Urothelium cell line (cell line): ENCODE measurements at regions not wholly inside any gene's neighbourhood (a gene's known extent, or its start where the extent isn't known, plus 50 kb on each side); places are given as distances from the start of the nearest gene placed in this dataset.

ENCODE experiments used
- DNase-seq: peaks from one replicate; pipeline ENCODE4 v3.0.0; 2011; ENCODE audit warnings: low spot score, mixed read lengths
- FAIRE-seq: peaks from 2 replicates; lab custom pipeline; 2011; peaks lifted over from hg19 to GRCh38; lab: Jason Lieb, UNC

DNA sequence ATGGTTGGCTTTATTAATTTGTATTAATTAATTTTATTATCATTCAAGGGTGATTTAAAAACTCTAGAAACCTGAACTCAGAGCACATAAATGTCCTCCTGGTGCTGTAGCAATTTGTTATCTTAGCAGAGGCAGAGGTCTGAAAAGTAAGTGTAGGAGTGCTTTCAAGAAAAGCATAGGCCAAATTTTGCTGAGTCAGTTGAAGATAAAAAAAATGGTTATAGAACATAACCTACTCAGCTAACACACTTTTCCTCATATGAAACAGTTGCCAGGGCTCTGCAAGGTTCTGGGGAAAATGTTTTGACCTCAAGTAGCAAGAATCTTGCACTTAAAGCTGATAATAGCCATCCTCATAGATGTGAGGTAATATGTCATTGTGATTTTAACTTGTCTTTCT, 53.5 kb upstream of the CHODL start:
- DNase-seq (no peak), FAIRE-seq (no peak)

DNA sequence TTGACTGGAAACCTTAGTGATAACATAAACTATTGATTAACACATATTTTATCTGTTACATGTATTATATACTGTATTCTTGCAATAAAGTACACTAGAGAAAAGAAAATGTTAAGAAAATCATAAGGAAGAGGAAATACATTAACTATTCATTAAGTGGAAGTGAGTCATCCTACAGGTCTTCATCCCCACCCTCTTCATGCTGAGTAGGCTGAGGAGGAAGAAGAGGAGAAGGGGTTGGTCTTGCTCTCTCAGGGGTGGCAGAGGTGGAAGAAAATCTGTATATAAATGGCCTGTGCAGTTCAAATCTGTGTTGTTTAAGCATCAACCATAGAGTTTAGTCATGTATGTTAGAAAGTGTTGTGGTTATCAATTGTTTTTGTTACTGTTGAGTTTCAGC, 66.1 kb upstream of the CHODL start:
- no peak for FAIRE-seq
- no peak for DNase-seq

DNA sequence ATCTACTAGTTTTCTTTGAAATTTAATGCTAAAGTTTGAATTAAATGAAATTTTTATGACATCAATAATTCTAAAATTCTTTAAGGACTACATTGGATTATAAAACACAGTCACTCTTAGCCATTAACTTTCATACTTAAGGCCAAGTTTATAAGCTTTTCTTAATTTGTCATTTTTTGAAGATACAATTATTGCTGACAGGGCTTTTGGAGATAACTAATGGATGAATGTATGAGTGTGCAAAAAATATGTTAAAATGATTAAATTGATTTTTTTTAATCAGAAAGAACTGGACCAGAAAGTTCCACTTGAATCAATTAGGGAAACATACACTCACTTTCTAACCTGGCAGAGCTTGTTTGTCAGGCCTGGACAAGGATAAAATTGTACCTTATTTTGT, 70.3 kb upstream of the CHODL start:
- FAIRE-seq (no peak), DNase-seq (no peak)

DNA sequence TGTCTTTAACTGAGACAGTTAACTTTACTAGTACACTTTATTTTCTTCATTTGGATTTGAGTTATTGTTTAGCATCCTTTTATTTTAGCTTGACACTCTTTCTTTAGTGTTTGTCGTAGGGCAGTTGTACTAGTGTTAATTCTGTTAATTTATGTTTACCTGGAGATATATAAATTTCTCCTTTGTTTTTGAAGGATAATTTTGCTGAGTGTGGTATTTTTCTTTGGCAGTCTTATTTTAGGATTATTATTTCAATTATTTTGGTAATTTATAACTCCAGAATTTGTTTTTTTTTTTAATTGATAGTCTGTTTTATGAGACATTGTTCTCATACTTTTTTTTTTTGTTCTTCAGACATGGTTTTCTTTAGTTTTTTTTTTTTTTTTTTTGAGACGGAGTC, 73.8 kb upstream of the CHODL start:
- DNase-seq = no peak
- FAIRE-seq = no peak

DNA sequence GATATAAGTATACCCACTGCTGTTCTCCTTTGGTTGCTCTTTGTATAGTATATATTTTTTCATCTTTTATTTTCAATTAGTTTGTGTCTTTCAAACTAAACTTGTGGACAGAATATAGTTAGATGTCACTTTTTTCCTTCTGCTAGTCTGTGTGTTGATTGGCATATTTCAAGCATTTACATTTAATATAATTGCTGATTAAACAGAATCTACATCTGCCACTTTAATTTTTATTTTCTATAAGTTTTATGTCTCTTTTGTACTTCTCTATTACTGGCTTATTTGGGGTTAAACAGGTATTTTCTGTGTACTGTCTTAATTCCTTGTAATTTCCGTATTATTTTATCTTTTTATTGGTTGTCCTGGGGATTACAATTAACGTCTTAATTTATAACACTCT, 74.4 kb upstream of the CHODL start:
- FAIRE-seq = no peak

DNA sequence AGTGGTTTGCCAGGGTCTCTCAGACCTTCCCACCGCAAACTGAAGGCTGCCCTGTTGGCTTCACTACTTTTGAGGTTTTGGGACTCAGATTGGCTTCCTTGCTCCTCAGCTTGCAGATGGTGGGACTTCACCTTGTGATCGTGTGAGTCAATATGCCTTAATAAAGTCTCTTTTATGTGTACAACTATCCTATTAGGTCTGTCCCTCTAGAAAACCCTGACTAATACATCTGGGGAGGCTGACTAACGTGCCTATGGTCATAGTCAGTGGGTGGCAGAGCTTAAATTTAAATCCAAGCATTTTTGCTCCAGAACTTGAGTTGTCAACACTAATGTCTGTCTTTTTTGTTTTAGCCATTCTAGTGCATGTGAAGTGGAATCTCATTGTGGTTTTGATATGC, 76.5 kb upstream of the CHODL start:
- no peak for DNase-seq
- no peak for FAIRE-seq

More for the DNA sequence above, 74.4 kb upstream of the CHODL start:
- no peak for DNase-seq

DNA sequence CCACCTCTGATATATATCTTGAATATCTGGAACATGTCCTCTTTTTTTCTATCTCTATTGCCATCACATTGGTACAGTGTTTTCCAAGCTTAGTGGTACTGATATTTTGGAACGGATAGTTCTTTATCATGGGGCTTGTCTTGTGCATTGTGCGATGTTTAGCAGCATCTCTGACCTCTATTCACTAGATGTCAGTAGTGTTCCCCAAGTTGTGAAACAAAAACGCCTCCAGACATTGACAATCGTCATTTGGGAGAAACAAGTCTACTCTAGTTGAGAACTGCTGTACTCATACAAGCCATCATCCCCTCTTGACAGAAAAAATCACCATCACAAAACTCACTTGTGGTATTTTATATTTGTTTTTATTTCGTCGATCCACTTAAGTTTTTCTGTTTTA, 79.7 kb upstream of the CHODL start:
- FAIRE-seq (no peak), DNase-seq (peak; percentile 17)

DNA sequence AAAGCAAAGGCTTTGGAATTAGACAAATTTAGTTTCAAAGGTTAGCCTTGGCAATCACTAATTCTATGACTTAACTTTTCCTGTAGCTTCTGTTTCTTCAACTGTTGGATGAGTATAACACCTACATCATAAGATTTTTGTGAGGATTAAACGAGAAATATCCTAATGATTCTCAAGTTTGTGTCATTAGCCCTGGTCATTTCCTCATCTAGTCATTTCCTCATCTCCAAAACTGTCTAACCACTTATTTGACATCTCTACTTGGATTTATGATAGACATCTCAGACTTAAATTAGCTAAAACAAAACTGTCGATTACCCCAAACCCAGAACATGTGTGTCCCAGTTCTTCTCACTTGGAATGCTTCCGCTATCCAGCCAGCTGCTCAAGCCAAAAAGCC, 80.2 kb upstream of the CHODL start:
- DNase-seq (no peak), FAIRE-seq (no peak)

DNA sequence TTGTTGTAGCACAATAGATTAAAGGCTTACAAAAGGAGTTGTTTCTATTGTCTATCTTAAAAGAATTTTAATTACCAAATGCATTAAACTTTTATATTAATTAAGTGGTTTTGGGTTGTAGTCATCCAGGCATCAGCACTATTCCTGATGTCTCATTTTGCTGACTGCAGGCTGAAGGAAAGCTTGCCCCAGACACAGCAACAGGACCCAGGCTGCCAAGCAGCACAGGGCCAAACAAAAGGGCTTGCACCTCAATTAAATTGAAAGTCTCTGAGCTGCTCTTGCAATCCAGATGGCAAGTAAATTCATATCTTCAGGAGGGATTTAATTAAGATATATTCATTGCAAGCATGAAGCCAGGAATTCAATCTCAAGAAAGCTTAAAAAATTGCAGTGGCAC, 80.7 kb upstream of the CHODL start:
- no peak for FAIRE-seq
- DNase-seq = no peak

DNA sequence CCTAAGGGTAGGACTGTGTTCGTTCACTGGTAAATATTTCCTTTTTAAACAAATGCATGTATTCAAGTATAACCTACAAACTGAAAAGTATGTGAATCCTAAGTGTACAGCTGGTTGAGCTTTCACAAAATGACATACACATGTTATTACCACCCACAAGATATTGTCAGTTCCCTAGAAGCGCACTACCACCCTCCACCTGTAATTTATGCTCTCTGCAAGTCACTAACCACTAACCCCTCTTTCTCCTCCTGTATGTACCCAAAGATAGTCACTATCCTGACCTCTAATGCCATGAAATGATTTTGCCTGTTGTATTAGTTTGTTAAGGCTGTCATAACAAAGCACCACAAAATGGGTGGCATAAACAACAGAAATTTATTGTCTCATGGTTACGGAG, 82.8 kb upstream of the CHODL start:
- no peak for FAIRE-seq
- DNase-seq = no peak

DNA sequence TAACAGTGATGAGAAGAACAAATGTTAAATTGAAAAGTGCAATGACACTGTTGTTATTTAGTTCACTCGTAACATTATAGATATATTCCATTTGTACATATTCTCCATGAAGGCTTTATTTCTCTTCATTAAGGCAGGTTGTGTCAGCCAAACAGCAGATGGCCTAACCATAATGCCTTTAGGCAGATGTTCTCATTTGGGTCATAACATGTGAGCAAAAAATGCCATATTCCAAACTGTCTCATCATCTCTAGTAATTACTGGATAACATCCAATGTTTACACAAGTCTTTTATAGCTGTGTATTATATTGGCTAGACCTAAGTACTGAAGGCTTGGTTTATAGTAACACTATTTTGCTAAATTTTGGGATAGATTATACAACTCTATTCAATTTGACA, 87.2 kb upstream of the CHODL start:
- no peak for DNase-seq
- FAIRE-seq = no peak

DNA sequence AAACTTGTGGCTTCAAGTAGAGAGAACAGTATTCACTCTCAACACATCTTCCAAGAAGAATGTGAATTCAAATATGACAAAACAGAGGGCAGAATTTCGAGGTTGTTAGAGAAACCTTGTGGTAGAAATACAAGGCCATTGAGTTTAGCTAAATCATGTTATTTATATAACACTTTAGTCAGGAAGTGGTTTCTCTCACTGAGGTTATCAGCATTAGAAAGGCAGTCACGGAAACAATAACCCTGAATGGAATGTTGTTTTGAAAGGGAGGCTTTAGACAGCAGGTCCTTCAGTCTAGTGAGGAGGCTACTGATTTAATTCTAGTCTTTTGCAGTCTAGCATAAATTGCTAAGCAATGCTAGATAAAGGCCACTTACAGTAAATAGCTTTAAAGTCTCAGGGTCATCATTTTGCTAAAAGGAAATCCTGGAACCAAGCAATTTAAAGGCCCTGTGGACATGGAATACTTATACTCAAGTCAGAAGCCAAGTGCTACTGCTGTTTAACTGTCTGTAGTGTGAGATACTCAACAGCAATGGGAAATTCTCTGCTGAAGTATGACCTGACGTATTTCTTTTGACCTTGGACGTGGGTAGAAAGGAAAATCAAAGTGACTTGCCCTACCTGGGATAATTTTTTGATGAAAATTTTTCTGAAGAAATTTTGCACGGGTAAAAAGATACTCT, 89.0 kb upstream of the CHODL start:
- DNase-seq = peak; percentile 26
- FAIRE-seq = no peak

DNA sequence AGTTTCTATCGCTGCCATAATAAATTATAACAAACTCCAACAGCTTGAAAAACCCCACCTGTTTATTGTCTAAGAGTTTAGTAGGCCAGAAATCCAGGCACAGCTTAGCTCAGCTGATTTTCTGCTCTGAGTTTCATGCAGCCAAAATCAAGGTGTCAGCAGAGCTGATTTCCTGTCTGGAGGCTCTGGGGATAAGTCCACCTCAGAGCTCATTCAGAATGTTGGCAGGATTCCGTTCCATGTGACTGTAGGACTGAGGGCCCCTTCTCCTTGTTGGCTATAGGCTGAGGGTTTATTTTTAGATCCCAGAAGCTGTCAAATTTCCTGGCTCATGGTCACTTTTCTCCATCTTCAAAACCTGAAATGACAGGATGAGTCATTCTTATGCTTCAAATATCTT, 91.6 kb upstream of the CHODL start:
- FAIRE-seq (no peak), DNase-seq (peak; percentile 21)

DNA sequence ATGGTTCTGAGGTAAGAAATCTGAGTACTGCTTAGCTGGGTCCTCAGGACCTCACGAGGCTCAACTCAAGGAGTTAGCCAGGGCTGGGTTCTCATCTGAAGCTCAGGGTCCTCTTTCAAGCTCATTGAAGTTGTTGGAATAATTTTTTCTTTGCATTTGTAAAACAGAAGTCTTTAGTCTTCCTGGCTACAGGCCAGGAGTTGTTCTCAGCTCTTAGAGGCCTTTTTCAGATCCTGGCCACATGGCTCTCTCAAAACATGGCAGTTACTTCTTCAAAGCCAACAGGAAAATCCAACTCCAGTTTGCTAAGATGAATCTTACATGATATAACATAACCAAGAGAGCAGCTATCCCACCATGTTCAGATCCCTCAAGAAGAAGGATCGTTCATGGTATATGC, 92.3 kb upstream of the CHODL start:
- FAIRE-seq = no peak
- no peak for DNase-seq

DNA sequence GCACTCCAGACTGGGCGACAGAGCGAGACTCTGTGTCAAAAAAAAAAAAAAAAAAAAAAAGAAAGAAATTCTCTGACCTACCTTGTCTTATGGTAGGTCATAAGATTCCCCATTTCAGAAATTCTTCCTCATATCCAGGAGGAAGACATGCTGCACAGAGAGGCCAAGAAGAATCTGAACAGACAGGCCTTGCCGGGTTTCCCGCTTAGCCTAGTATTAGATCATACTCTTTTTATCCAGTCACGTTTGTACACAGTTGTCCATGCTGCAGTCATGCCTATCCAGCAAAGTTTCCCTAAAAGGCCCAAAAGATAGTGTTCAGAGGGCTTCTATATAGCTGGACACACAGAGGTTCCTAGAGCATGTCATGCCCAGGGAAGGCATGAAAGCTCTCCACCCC, 93.6 kb upstream of the CHODL start:
- DNase-seq (no peak), FAIRE-seq (no peak)

DNA sequence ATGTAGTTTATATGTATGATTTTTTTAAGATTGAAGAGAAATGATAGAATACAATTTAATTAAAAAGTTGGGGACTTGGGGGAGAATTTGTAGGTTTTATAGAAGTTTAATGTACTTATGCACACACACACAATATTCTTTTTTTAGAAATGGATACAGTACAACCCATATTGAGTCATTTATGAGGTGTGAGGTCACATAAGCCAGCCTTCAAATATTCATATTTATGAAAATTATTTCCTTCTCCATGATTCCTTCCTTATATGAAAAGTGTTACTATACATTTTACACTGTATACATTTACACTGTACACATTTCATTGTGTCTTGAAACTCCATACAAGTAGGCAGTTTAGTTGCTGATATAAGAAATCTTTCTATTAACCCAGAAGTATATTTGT, 96.2 kb upstream of the CHODL start:
- no peak for FAIRE-seq
- DNase-seq = no peak

DNA sequence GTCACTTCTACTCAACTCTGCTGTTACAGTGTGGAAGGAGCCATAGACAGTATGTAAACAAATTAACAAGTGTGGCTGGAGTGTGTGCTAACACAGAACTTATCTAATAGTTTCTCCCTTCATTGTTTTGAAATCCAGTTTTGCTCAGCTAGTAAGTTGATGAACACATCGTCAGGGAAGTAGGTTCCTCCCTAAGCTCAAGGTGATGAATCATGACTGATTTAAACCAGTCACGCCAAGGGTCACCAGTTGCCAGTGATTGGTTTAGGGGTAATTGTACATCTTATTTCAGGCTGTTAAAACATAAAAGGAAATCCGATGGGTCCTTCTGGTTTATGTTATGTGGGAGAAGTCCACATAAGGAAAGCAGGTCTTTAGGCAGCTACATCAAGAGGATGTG, 97.0 kb upstream of the CHODL start:
- no peak for FAIRE-seq
- no peak for DNase-seq

DNA sequence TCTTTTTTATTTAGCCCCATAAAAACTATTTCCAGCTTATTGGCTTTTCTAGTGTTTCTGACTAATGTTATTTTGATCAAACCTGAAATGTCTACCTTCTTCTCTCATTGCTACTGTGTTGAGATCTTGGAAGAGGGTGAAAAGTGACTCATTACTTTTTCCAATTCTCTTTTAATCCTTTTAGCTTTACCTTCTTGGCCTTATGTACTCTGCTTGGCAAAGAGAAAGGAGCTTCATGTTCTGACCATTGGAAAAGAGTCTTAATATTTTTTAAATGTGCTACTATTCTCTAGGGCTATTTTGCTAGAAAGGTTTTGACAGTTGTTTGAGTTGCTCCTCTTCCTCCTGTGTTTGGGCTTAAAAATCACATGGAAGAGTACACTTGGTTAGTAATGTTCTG, 97.8 kb upstream of the CHODL start:
- FAIRE-seq = no peak
- no peak for DNase-seq

DNA sequence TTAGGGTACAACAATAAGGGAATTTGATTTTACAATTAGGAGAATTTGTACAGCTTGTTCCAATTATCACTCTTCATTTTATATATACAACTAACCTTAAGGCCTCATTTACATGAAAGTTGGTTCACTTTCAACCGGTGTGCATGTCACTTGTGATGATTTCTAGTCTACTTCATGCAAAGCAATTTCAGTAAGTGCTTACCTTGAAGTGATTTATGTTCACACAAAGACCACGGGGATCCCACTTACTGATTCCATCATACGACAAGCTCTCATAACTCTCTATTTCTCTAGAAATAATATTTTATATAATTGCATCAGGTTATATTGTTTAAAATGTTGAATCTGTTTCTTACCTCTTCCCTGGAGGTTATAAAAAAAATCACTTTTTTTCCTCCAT, 100.3 kb upstream of the CHODL start:
- DNase-seq (no peak), FAIRE-seq (no peak)

DNA sequence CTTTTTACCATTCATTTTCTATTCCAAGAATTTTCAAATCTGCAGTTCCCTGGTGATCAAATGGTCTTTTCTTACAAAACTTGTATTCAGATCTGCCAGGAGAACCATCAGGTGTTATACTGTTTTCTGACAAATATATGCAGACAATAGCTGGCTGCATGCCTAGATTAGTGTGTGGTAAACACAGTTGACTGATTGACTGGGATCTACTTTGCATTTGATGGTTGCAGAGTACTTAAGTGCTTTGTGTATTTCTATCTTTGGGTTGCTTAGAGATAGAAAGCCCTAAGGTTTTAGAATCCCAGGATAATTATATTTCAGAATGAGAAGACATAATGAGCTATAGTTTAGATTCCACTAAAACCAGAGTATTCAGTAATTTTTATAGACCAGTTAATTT, 102.0 kb upstream of the CHODL start:
- FAIRE-seq = no peak
- DNase-seq = no peak

DNA sequence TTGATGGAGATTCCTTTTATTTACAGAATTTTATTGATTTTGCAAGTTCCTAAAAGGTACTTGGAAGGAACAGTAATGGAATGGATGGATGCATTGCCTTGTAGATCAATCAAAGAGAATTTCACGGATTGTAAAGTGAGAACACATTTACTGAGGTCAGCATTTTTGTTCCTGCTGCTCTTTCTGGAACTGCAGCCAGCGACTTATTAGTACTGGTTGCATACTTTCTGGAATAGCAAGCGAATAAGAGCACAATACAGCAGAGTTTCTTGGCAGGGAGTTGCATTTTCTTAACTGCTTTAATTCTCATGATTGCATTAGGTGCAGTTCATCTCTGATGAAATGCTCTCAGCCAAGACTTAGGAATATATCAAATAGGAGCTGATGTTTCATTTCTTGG, 106.1 kb upstream of the CHODL start:
- FAIRE-seq (no peak), DNase-seq (no peak)

DNA sequence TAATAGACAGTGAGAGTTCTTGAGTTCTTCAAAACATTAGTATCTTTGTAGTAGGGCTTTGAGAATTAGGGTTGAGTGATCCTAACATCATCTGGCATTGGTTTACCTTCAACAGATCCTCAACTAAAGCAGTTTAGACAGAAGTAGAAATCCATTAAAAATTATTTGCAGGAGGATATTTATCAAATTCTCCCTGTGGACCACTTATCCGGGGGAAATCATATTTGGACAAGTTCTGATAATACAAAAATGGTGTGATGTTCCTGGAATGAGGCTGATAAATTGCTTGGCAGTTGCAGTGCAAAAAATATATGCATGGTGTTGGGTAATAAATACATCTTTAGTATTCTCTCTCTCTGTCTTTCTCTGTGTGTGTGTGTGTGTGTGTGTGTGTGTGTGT, 115.1 kb upstream of the CHODL start:
- no peak for DNase-seq
- FAIRE-seq = no peak

DNA sequence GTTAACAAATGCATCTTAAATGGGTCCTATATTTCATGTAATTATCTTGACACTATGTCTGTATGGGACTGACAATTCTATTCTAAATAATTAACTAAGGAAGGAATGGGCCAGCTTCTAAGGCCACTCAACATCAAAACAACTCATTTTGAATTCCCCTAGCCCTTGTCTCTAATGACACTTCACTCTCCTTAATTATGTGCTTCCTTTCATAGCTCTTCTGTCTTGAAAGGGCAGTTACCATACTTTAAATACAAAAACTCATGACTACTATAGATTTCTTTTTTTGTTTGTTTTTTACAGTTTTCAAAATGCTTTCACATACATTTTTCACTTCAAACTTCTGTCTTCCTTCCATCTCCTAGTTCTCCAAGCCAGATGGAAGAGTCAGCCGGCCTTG, 126.1 kb upstream of the CHODL start:
- FAIRE-seq (no peak), DNase-seq (no peak)

DNA sequence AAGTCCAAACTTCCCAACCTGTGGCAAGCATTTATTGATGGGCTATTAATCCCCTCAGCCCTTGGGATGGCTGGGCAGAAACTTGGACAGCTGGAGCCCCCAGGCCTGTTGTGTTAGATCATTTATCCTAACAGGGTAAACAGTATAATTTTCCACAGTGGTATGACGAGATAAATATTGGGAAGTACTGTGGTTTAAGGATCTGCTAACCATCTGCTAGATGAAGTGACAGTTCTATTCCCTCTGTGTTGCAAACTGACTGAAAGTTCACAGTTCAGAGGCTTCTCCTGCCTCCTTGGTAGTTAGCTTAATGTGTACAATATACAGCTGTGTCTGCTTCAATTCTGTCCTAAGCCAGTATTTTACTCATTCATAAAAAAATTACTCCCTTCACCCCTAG, 127.5 kb upstream of the CHODL start:
- DNase-seq (no peak), FAIRE-seq (no peak)
